ENCODE measurements at regions not wholly inside any gene's neighbourhood (a gene's known extent, or its start where the extent isn't known, plus 50 kb on each side); places are given as distances from the start of the nearest gene placed in this dataset.

DNA sequence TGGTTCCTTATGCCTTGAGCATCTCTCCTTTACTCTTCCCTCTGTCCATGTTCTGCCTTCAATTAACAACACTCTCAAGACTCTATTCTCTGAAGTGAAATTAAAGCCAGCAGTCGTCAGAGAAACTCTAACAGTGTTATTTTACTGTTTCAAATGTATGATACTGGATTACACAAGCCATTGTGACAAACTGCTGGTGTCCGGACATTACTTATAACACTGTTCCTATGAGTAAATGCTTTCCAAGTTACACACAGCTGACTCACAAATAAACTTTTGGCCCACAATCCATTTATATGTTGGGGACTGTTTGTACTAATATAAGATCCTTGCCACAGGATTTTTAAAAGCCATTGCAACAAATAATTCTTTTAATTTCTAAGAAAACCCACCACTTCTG is 63.2 kb upstream of the GHR start:
- DNase-seq (ENCODE audit: low read depth), result no peak

DNA sequence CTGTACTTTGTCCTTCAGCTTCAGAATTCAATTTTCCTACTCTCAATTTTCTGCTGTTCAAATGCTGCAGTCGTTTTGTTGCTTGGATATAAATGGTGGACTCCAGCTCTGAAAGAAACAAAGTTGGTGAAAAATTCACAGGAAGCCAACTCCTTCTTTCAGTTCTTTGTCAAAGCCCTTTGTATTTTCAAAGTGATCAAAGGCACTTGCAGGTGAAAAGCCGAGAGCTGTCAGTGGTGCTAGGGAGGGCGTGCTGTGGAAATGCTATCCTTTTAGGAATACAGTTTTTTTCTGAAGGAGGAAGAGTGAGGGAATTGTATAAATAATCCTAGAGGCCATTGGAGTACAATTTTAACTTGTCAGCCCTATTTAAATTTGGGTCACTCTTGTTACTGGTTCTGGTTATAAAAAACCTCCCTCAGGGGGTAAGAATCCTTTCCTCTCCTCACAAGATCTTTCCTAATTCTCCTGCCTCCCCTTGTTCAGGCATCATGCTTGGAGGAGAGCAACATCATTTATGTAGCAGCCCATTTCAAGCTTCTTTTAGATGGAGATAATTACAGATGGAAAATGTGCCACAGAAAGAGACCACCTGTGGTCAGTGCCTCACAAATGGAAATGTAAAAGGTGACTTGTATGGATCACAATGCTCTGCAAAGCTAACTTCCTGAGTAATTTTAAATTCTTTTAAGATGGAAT is 62.5 kb upstream of the GHR start:
- DNase-seq (ENCODE audit: low read depth), result no peak

DNA sequence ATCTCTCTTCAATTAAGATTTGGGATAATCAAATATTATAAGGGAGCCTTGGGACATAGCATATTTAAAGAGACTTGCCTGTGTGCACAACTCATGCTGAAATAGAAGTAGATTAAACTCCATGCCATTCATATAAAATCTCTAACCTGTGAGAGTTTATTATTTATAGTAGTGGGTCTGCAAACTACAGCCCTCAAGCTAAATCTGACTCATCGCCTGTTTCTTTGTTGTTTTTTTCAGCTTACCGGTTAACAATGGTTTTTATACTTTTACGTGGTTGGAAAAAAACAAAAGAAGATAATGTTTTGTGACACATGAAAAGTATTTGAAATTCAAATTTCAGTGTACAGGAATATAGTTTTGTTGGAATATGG is 61.9 kb upstream of the GHR start:
- no peak for DNase-seq (ENCODE audit: low read depth)

DNA sequence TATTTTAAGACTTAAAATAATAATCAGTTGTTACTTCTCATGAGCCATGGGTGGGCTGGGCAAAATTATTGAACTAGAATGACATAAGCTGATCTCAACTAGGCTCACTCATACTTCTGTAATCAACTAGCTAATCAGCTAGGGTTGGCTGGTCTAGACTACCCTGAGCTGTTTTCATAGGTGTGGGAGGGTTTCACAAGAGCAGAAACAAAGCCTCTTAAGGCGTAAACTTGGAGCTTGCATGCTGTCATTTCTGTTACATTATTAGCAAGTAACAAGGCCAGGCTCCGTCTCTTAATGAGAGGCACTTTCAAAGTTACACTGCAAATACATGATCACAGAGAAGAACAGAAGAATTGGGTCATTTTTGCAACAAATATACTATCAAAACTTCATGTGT is 57.2 kb upstream of the GHR start:
- no peak for DNase-seq (ENCODE audit: low read depth)
